ENCODE measurements at regions not wholly inside any gene's neighbourhood (a gene's known extent, or its start where the extent isn't known, plus 50 kb on each side); places are given as distances from the start of the nearest gene placed in this dataset.
"Not testable (repeated sequence)": the region's sequence is repeated elsewhere in the genome, so short reads cannot be mapped to it uniquely, and the experiment has no call there.

DNA sequence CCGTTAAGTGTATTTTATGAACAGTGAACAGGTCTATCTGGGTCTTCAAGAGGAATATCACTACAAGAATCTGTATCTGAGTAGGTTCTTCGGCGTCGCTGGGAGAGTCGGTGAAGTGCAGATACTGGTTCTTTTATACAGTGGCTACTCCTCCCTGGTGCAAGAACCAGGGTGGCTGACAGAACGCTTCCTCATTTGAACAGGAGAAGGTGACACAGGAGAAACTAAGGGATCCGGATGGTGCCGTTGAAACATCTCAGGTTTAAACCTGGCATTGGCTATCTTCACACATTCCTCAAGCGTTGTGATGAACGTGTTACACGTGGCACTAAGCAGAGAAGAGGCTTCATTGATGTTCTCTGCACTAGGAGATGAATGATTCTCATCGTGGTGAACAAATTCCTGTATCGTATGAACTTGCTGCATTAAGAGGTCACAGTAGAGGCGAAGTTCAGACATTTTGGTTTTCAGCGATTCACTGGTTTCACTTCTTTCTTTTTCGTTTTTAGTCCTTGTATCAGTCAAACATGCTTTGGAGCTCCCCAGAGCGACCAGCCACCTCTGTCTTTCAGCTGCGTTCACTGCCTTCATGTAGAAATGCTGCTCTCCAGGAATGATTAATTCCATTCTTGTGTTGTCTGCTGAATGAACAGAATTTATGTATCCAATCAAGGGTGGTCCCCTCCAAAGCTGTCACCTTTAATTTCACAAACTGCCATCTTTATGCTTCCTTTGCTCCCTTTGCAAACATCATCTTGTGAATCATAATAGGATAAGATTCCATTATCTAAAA lies 54.6 kb upstream of the CEACAM21 start:
- Histone ChIP-seq H2AFZ (peak overlapping the region; percentile 95), H3K4me2 (peak overlapping the region; percentile 80), H3K4me3 (peak overlapping the region; percentile 53), H3K27me3 (ENCODE audit: insufficient read depth) (peaks cover 82% of the 10 kb centered on the region)
- H3K27me3 Mint-ChIP-seq (ENCODE audit: insufficient read depth, low read depth, poor library complexity) = peaks cover 35% of the 10 kb centered on the region
- H3K27ac ChIP-seq (ENCODE audit: low read depth); H3F3A ChIP-seq (replicated peaks; ENCODE audit: low read depth); H3K4me1 Mint-ChIP-seq; H3K4me1 ChIP-seq (ENCODE audit: insufficient read depth); H3K36me3 Mint-ChIP-seq (ENCODE audit: low read depth); H3K9me2 ChIP-seq (ENCODE audit: insufficient read depth); H4K20me1 ChIP-seq (replicated peaks; ENCODE audit: insufficient read depth); H3K36me3 ChIP-seq (ENCODE audit: insufficient read depth); H3K9me3 Mint-ChIP-seq; H3K27ac Mint-ChIP-seq; H3K79me2 ChIP-seq (replicated peaks; ENCODE audit: insufficient read depth); DNase-seq (ENCODE audit: low spot score): not testable (repeated sequence)
- TF ChIP-seq EZH2 (IDR thresholded peaks at IDR 0.05; ENCODE audit: low read depth, unreplicated experiment) = peak; percentile 58
- peak; percentile 28 for ATAC-seq
- peak overlapping the region; percentile 55 for H3K4me3 Mint-ChIP-seq

GRCh38 chr19:41521931-41522555 lies 53.9 kb upstream of the CEACAM21 start:
- TF ChIP-seq EZH2 (IDR thresholded peaks at IDR 0.05; ENCODE audit: low read depth, unreplicated experiment) = peak; percentile 76
- no peak for TF ChIP-seq STAT1 (IDR thresholded peaks at IDR 0.05; ENCODE audit: unreplicated experiment)
- TF ChIP-seq EZH2phosphoT487 (IDR thresholded peaks at IDR 0.05; ENCODE audit: unreplicated experiment) = no peak
- no peak for TF ChIP-seq NANOG (IDR thresholded peaks at IDR 0.05; ENCODE audit: borderline replicate concordance)
- TF ChIP-seq, protein P1, sequence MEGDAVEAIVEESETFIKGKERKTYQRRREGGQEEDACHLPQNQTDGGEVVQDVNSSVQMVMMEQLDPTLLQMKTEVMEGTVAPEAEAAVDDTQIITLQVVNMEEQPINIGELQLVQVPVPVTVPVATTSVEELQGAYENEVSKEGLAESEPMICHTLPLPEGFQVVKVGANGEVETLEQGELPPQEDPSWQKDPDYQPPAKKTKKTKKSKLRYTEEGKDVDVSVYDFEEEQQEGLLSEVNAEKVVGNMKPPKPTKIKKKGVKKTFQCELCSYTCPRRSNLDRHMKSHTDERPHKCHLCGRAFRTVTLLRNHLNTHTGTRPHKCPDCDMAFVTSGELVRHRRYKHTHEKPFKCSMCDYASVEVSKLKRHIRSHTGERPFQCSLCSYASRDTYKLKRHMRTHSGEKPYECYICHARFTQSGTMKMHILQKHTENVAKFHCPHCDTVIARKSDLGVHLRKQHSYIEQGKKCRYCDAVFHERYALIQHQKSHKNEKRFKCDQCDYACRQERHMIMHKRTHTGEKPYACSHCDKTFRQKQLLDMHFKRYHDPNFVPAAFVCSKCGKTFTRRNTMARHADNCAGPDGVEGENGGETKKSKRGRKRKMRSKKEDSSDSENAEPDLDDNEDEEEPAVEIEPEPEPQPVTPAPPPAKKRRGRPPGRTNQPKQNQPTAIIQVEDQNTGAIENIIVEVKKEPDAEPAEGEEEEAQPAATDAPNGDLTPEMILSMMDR (conservative IDR thresholded peaks at IDR 0.05; ENCODE audit: low read depth in 2 of 2) = 0 out of 4 replicates have a peak, but pooled peaks of 1 of the 2 experiments have one; percentile 1
- no peak for TF ChIP-seq POLR2AphosphoS5 (IDR thresholded peaks at IDR 0.05; ENCODE audit: low read depth)
- no peaks in the 10 kb centered on the region for H3K9me2 ChIP-seq (ENCODE audit: insufficient read depth)
- peaks cover 5% of the 10 kb centered on the region for H3K4me1 ChIP-seq (ENCODE audit: insufficient read depth)
- Mint-ChIP-seq H3K9me3 (no peaks in the 10 kb centered on the region), H3K27ac (no peak overlapping the region), H3K36me3 (ENCODE audit: low read depth) (no peaks in the 10 kb centered on the region), H3K4me3 (peak overlapping the region; percentile 71), H3K4me1 (peaks cover 3% of the 10 kb centered on the region; the same call in 2 of the 3 replicates), H3K27me3 (ENCODE audit: insufficient read depth, low read depth, poor library complexity) (peaks cover 35% of the 10 kb centered on the region)
- peak overlapping the region; percentile 53 for H3K4me3 ChIP-seq
- H3K36me3 ChIP-seq (ENCODE audit: insufficient read depth) = no peaks in the 10 kb centered on the region
- H2AFZ ChIP-seq = peak overlapping the region; percentile 95
- no peak overlapping the region for H3K27ac ChIP-seq (ENCODE audit: low read depth)
- DNase-seq (ENCODE audit: low spot score) = peak; percentile 51
- peak; percentile 95 for ATAC-seq
- H4K20me1 ChIP-seq (replicated peaks; ENCODE audit: insufficient read depth) = no peaks in the 10 kb centered on the region
- H3K4me2 ChIP-seq = peak overlapping the region; percentile 80
- peaks cover 82% of the 10 kb centered on the region for H3K27me3 ChIP-seq (ENCODE audit: insufficient read depth)
- no peaks in the 10 kb centered on the region for H3F3A ChIP-seq (replicated peaks; ENCODE audit: low read depth)
- no peaks in the 10 kb centered on the region for H3K79me2 ChIP-seq (replicated peaks; ENCODE audit: insufficient read depth)

DNA sequence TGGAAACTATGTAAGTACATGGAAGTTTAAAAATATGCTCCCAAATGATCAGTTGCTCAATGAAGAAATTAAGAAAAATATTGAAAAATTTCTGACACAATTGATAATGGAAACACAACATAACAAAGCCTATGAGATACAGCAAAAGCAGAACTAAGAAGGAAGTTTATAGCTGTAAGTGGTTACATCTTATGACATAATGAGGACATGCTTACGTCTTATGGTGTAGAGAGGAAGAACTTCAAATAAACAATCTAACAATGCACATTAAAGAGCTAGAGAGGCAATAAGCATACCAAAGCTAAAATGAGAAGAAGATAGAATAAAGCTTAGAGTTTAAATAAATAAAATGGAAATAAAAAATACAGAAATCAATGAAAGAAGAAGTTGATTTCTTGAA lies 50.0 kb upstream of the CEACAM21 start:
- no peaks in the 10 kb centered on the region for H3K36me3 ChIP-seq (ENCODE audit: insufficient read depth)
- Mint-ChIP-seq H3K36me3 (ENCODE audit: low read depth) (no peaks in the 10 kb centered on the region), H3K27me3 (ENCODE audit: insufficient read depth, low read depth, poor library complexity) (peaks cover 28% of the 10 kb centered on the region), H3K9me3 (peaks cover 5% of the 10 kb centered on the region; the same call in 1 of the 3 replicates), H3K27ac (no peak overlapping the region), H3K4me1 (peaks cover 11% of the 10 kb centered on the region; the same call in 2 of the 3 replicates), H3K4me3 (no peak overlapping the region)
- peaks cover 5% of the 10 kb centered on the region for H3K4me1 ChIP-seq (ENCODE audit: insufficient read depth)
- no peaks in the 10 kb centered on the region for H4K20me1 ChIP-seq (replicated peaks; ENCODE audit: insufficient read depth)
- H3K79me2 ChIP-seq (replicated peaks; ENCODE audit: insufficient read depth) = no peaks in the 10 kb centered on the region
- no peak for DNase-seq (ENCODE audit: low spot score)
- H3K27ac ChIP-seq (ENCODE audit: low read depth) = no peak overlapping the region
- peaks cover 46% of the 10 kb centered on the region for H3K27me3 ChIP-seq (ENCODE audit: insufficient read depth)
- ATAC-seq = no peak
- H3K4me3 ChIP-seq = no peak overlapping the region
- no peak overlapping the region for H3K4me2 ChIP-seq
- H3K9me2 ChIP-seq (ENCODE audit: insufficient read depth) = peaks cover 17% of the 10 kb centered on the region
- no peaks in the 10 kb centered on the region for H3F3A ChIP-seq (replicated peaks; ENCODE audit: low read depth)
- no peak overlapping the region for H2AFZ ChIP-seq
- TF ChIP-seq ZNF462 (CRISPR knock-in tag; IDR thresholded peaks at IDR 0.05) = no peak
- TF ChIP-seq EZH2phosphoT487 (IDR thresholded peaks at IDR 0.05; ENCODE audit: unreplicated experiment) = no peak
